Hypothalamus (tissue), 51 donors: ENCODE measurements at regions not wholly inside any gene's neighbourhood (a gene's known extent, or its start where the extent isn't known, plus 50 kb on each side); places are given as distances from the start of the nearest gene placed in this dataset.
"Not testable (repeated sequence)": the region's sequence is repeated elsewhere in the genome, so short reads cannot be mapped to it uniquely, and the experiment has no call there.

Source experiments
- DNase-seq, 51 donors: peaks; one replicate each; lab custom pipeline; 2025; lab: John Stamatoyannopoulos, UW

- no peak for DNase-seq
Observed at GRCh38 chr3:25844891-25845290, 55.0 kb downstream of the OXSM start.

GRCh38 chr3:25846282-25846681 lies 56.4 kb downstream of the OXSM start:
- DNase-seq: no peak

GRCh38 chr3:25849091-25849490 lies 59.2 kb downstream of the OXSM start:
- no peak for DNase-seq

- DNase-seq: no peak
Observed at GRCh38 chr3:25849641-25850385, 59.9 kb downstream of the OXSM start.

GRCh38 chr3:25851693-25852259 lies 61.9 kb downstream of the OXSM start:
- not testable (repeated sequence) for DNase-seq

GRCh38 chr3:25854214-25854613 lies 64.3 kb downstream of the OXSM start:
- DNase-seq: no peak

- DNase-seq: peak in 1 of 51 donors; percentile 5
Observed at GRCh38 chr3:25854635-25855034, 64.7 kb downstream of the OXSM start.

- DNase-seq: no peak
Observed at GRCh38 chr3:25855266-25855784, 65.4 kb downstream of the OXSM start.

GRCh38 chr3:25856902-25857518 lies 67.1 kb downstream of the OXSM start:
- peak in 3 of 51 donors; percentile 0 to 3 (median 1) for DNase-seq

GRCh38 chr3:25861566-25861965 lies 71.7 kb downstream of the OXSM start:
- DNase-seq: no peak

- DNase-seq: no peak
Observed at GRCh38 chr3:25863011-25863415, 73.1 kb downstream of the OXSM start.

- DNase-seq: no peak
Observed at GRCh38 chr3:25863416-25863959, 73.6 kb downstream of the OXSM start.

GRCh38 chr3:25870452-25870851 lies 80.6 kb downstream of the OXSM start:
- DNase-seq: no peak

GRCh38 chr3:25872200-25872877 lies 82.4 kb downstream of the OXSM start:
- no peak for DNase-seq

- DNase-seq: no peak
Observed at GRCh38 chr3:25883492-25883891, 93.6 kb downstream of the OXSM start.

GRCh38 chr3:25884981-25885380 lies 95.1 kb downstream of the OXSM start:
- DNase-seq: no peak

GRCh38 chr3:25885544-25885943 lies 95.7 kb downstream of the OXSM start:
- no peak for DNase-seq

GRCh38 chr3:25887907-25888306 lies 98.0 kb downstream of the OXSM start:
- no peak for DNase-seq

GRCh38 chr3:25888892-25889524 lies 99.1 kb downstream of the OXSM start:
- no peak for DNase-seq

GRCh38 chr3:25889525-25889917 lies 99.6 kb downstream of the OXSM start:
- no peak for DNase-seq

GRCh38 chr3:25894101-25894500 lies 104.2 kb downstream of the OXSM start:
- DNase-seq: no peak
